T47D (cell line): ENCODE measurements at regions not wholly inside any gene's neighbourhood (a gene's known extent, or its start where the extent isn't known, plus 50 kb on each side); places are given as distances from the start of the nearest gene placed in this dataset.

Experiments
- DNase-seq, 2 experiments: peaks; one replicate each; pipeline versions ENCODE4 v3.0.0 to v3.0.0-alpha.2; 2011 to 2012; ENCODE audit warnings: low read depth in 1 of 2, low spot score in 1 of 2
- JUND ChIP-seq: IDR thresholded peaks from 2 replicates; pipeline ENCODE4 v1.6.1; 2012; ENCODE audit warnings: low read depth
- in situ Hi-C: cut with HindIII; loops from 2 replicates; pipeline ENCODE4 v1.10.0; 2016; ENCODE audit warnings: low sequenced_read_pairs, low pct_unique_long_range_greater_than_20kb

DNA sequence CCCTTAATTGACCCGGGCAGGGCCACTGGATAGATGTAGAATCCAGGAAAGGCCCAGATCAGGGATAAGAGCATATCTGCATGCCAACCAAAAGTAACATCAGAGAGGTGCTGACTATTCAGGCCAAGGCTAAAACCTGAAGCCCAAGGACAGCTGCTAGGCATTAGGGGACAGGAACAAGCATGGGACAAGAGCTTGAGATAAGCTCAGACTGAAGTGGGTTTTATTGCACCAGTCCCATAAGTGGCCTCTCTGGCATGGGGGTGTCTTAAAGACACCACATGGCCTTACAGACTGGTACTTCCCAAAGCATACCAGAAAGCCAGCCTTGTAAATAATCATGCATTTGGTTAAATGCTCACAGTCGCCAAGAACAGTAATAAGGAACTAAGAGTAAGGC, 376.1 kb downstream of the FBXW7 start:
- DNase-seq = no peak
- no peak for TF ChIP-seq JUND
- in situ Hi-C loops = no loop called here

DNA sequence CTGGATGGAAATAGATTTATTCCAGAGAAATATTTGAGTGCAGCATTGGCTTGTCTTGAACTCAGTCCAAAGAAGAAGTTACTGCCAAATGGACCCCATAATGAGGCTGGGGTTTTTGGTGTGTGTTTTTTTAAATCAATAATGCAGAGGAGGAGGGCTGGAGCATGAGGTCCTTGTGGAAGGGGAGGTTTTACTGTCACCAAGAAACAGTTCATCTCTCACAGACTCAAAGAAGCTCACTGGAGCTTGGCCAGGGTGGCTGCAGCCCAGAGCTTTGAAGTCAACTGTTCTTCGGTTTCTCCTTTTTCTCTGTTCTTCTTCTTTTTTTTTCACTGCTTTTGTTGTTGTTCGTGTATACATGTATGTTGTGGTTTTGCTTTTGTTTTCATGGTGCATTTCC, 377.7 kb downstream of the FBXW7 start:
- in situ Hi-C loops = no loop called here
- no peak for TF ChIP-seq JUND
- DNase-seq = no peak

- in situ Hi-C loops = no loop called here
- no peak for TF ChIP-seq JUND
- DNase-seq = no peak
Observed at GRCh38 chr4:152157629-152158028, 378.3 kb downstream of the FBXW7 start.

DNA sequence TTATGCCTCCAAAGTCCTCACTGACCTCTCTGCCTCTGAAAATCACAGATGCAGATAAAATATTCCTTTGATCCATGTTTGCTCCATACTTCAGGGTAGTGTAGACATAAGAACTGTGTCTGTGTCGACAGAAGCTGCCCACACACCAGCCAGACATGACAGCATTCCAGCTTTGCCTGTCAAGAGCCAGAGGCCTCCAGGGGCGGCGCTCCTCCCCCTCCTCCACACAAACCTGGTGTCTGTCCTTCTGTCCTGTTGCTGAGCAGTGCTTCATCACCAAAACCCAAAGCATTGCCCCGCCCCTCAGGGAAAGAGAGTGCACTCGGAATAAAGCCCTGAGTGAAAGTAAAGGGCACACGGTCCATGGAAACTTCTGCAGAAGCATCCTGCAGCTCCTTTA, 379.4 kb downstream of the FBXW7 start:
- DNase-seq = no peak
- no peak for TF ChIP-seq JUND
- in situ Hi-C loops = no loop called here

GRCh38 chr4:152155070-152155469, 380.8 kb downstream of the FBXW7 start:
- TF ChIP-seq JUND = no peak
- no peak for DNase-seq
- in situ Hi-C loops = no loop called here

DNA sequence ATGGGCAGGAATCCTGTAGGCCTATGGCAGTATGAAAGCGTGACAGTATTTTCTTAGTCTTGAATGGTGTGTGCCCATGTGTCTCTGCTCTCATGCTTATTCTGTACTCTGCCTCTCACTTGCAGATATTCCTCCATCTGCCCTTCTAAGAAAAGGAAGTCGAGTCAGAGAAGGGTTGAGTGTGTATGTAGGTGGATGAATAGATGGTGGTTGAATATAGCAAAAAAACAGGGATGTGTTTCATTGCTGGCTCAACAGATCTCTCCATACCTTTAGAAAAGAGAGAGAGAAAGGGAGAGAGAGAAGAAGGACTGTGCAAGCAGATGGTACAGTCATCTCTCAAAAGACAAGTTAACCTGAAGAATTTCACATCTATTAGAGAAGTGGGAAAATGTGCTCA, 381.5 kb downstream of the FBXW7 start:
- no peak for DNase-seq
- in situ Hi-C loops = no loop called here
- TF ChIP-seq JUND = no peak

DNA sequence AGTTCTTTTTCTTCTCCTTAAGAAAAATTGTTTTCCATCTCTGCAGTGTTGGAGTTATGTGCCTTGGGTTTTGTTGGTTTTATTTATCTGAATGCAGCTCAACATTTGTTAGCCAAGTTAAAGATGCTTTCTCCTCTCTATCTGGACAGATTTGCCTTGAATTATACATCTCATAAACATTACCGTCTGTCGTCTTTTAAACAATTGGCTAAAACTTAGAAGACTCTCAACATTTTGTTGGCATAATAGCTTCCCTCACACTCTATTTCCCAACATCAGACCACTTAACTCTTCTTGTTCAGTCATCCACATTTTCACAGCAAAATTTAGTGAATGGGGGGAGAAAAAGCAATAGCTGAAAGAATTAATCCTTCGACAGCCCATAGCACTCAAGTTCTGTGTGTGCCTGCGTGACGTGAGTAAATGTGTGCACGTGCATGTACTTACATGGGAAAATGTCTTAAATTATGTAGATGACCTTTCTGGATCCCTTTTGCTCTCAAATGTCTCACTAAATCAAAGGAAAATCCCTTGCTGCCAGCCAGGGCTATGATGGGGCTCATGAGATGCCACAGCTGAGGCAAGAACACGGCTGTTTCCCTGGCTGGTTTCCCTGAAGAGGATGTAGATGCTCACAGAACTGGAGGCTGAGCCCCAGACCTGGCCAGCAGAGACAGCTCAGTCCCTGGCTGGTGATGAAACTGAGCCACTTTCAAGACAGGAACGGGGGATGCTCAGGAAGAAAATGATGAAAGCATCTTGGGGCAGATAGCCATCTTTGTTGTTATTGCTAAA, 382.2 kb downstream of the FBXW7 start:
- TF ChIP-seq JUND = no peak
- in situ Hi-C loops = no loop called here
- no peak for DNase-seq

DNA sequence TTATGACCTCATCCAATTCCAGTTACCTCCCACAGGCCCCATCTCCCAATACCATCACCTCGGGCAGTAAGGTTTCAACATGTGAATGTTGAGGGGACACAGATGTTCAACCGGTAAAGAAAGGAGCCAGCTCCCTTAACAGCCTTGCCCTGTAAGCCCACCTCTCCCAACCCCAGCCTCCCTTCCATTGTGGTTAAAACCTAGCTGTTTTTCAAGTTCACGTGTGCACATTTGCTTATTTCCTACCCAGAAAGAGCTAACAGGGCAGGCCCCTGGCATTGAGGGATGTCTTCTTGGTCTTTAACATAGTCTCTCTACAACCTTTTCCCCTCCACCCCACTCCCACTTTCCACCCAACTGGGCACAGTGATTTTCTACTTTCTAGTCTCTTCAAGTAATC, 385.7 kb downstream of the FBXW7 start:
- no peak for TF ChIP-seq JUND

DNA sequence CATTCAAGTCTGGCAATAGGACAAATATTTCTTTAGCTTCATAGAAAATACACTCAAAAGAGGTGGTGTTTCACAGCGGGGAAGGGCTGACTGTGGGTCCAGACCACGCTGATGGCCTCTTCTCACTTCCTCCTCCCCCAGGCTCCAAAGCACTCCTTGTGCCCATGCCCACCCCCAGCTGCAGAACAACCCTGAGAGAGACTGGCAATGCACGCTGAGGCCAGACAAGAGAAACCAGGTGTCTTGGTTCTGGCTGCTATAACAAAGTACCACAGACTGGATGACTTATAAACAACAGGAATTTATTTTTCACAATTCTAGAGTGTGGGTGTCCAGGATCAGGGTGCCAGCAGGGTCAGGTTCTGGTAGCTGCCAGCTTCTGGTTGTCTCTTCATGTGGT, 386.1 kb downstream of the FBXW7 start:
- no peak for TF ChIP-seq JUND
- in situ Hi-C loops = no loop called here
- DNase-seq = no peak

More for the DNA sequence above, 385.7 kb downstream of the FBXW7 start:
- in situ Hi-C loops = no loop called here
- DNase-seq = no peak

GRCh38 chr4:152148057-152148456, 387.2 kb upstream of the GATB start:
- in situ Hi-C loops = no loop called here
- DNase-seq = no peak
- no peak for TF ChIP-seq JUND

GRCh38 chr4:152146244-152146643, 385.4 kb upstream of the GATB start:
- in situ Hi-C loops = no loop called here
- TF ChIP-seq JUND = no peak
- DNase-seq = no peak

GRCh38 chr4:152143806-152144205, 383.0 kb upstream of the GATB start:
- in situ Hi-C loops = no loop called here
- DNase-seq = no peak
- TF ChIP-seq JUND = no peak

DNA sequence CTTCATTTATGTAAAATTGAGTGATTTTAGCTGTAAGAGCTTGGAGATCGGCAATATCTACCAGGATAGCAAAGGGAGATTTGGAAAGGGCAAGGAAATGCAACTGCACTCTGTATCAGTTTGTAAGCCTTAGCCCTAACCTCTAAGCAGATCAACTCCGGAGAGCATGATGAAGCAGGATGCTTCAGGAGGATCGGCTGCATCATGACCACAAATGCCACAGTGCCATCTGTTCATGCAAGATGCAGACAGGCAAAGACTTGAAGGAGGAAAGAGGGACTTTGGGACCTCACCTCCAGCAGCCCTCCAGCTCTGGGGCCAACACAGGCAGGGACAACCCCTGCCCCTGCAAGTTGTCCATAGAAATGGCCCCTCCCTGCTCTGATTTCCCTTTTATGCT, 377.6 kb upstream of the GATB start:
- no peak for TF ChIP-seq JUND
- DNase-seq = no peak
- in situ Hi-C loops = no loop called here

DNA sequence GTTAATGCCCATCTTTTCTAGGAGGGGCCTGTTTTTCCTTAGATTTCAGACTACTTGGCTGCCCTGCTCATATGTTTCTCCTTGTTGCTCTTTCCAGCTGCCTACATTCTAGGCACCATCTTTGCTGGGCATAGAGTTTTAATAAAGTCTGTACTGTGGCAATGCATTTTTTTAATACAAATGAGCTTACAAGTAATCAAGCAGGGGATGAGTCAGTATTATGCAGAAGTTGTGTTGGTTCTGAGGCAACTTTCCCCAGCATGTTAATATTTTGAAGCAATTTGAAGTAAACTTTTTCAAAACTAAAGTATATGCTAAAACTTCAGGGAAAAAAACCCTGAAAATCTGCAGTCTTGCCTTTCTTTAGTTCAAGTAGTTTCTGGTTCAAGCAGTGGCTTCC, 372.0 kb upstream of the GATB start:
- in situ Hi-C loops = no loop called here
- DNase-seq = no peak
- no peak for TF ChIP-seq JUND
